ENCODE measurements at regions not wholly inside any gene's neighbourhood (a gene's known extent, or its start where the extent isn't known, plus 50 kb on each side); places are given as distances from the start of the nearest gene placed in this dataset.

DNA sequence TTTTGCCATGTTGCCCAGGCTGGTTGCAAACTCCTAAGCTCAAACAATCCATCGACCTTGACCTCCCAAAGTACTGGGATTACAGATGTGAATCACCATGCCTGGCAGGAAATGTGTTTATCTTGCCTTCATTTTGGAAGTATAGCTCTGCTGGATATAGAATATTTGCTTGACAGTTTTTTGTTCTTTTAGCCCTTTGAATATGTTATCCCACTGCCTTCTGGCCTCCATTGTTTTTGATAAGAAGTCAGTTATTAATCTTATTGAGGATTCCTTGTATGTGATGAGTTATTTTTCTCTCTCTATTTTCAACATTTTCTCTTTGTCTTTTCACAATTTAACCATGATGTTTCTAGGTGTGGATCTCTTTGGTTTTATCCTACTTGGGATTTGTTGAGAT lies 112.9 kb upstream of the RAB3GAP2 start:
- Histone ChIP-seq H3K4me3 (no peak overlapping the region), H3K27ac (no peak overlapping the region)

DNA sequence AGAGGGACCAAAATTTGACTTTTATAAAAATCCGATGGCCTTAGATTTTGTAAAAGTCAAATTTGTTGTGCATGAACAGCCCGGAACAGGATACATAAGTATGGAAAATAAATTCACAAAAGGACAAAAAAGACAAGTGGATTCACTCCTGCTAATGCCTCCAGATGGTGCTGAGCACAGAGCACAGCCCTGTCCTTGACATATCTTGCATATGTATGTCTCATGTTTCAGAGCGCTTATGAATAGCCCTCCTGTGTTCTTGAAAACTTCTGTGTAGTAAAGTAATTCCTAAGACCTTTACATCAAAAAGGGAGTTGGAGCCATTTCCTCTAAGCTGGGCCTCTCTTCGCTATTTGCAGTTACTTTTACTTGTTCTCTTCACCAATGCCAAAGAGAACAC lies 110.7 kb upstream of the RAB3GAP2 start:
- H3K4me3 ChIP-seq, result no peak overlapping the region
- no peaks in the 10 kb centered on the region for H4K20me1 ChIP-seq
- no peaks in the 10 kb centered on the region for H3K36me3 ChIP-seq
- H3K27ac ChIP-seq, result no peak overlapping the region
- H3K9me3 ChIP-seq, result peaks cover 5% of the 10 kb centered on the region; the same call in 1 of the 2 replicates
- TF ChIP-seq Cebpa-rat (IDR thresholded peaks at IDR 0.05), result no peak
- H3K9ac ChIP-seq, result no peak overlapping the region
- H3K27me3 ChIP-seq, result no peaks in the 10 kb centered on the region
- H3K4me1 ChIP-seq, result no peaks in the 10 kb centered on the region
- no peak overlapping the region for H3K4me2 ChIP-seq

More for the DNA sequence above, 112.9 kb upstream of the RAB3GAP2 start:
- Histone ChIP-seq H3K27me3 (no peaks in the 10 kb centered on the region), H3K36me3 (no peaks in the 10 kb centered on the region), H3K4me1 (no peaks in the 10 kb centered on the region), H3K4me2 (no peak overlapping the region), H3K9me3 (no peaks in the 10 kb centered on the region; the same call in 1 of the 2 replicates), H4K20me1 (no peaks in the 10 kb centered on the region), H3K9ac (no peak overlapping the region)
- no peak for TF ChIP-seq Cebpa-rat (IDR thresholded peaks at IDR 0.05)

DNA sequence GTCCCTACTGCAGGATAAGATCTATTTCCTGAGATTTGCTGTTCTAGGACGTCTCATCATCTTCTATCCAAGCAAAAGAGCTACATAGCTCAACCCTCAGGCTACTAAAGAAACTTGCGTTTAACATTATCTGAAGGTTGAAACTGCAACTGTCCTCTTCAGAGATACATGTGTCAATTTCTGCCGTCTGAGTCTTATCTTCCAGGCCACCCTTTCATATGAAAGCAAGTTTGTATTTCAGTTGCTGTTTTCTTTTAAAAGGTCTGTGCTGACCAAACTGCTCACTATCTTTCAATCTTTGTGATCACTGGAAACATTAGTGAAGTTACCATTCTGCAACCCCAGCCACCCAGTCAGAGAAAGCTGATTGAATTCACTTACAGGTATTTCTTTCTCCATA lies 108.6 kb upstream of the RAB3GAP2 start:
- Histone ChIP-seq H3K9ac (no peak overlapping the region), H3K4me1 (no peaks in the 10 kb centered on the region), H3K9me3 (peaks cover 5% of the 10 kb centered on the region; the same call in 1 of the 2 replicates), H3K4me2 (no peak overlapping the region), H4K20me1 (no peaks in the 10 kb centered on the region), H3K27me3 (no peaks in the 10 kb centered on the region), H3K4me3 (no peak overlapping the region), H3K27ac (no peak overlapping the region), H3K36me3 (no peaks in the 10 kb centered on the region)
- no peak for TF ChIP-seq Cebpa-rat (IDR thresholded peaks at IDR 0.05)

DNA sequence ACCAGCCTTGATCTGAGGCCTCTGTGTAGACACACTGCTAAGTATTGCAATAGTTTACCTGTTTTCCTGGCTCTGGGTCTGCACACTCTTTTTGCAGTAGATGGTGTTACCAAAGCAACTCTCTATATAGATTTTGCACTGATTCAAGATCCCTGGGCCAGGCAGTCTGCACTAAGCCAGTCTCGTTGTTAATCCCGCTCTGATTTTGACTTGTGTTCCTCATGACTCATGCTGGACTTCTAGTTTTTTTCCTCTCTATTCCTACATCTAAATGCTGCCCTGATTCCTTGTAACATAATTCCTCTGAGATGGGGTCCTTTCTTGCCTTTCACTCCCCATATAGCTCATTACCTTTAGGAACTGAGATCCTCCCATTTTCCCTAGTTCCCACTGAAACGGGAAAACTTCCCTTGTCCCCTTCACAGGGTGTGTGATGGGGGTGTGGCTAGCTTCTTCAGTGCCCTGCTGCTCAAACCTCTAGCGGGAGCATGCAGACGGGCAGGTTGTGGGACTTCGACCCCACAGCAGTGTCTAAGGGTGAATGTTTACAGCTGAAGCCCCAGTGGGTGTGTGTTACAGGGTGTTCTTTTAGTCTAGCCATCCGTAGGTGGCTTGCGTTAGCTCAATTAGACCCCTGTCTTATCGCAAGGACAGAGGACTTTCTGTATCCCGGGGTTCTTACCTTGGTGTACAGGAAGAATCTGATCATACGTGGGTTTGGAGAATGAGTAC lies 106.5 kb upstream of the RAB3GAP2 start:
- H3K4me2 ChIP-seq, result no peak overlapping the region

DNA sequence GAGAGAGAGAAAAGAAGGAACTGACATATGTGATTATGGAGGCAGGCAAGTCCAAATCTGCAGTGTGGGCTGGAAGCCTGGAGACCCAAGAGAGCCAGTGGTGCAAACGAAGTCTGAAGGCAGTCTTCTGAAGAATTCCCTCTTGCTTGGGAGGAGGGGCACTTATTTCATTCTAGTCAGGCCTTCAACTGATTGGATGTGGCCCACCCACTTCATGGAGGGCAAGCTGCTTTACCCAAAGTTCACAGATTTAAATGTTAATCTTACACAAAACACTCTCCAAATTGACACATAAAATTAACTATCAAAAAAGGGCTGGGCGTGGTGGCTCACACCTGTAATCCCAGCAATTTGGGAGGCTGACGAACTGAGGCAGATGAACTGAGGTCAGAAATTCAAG lies 103.5 kb upstream of the RAB3GAP2 start:
- Histone ChIP-seq H3K4me3 (no peak overlapping the region), H3K9me3 (peaks cover 5% of the 10 kb centered on the region; the same call in 1 of the 2 replicates), H3K27me3 (no peaks in the 10 kb centered on the region), H3K4me1 (no peaks in the 10 kb centered on the region), H3K9ac (no peak overlapping the region), H3K4me2 (no peak overlapping the region), H3K27ac (no peak overlapping the region), H3K36me3 (no peaks in the 10 kb centered on the region), H4K20me1 (no peaks in the 10 kb centered on the region)
- no peak for TF ChIP-seq Cebpa-rat (IDR thresholded peaks at IDR 0.05)

More for the DNA sequence above, 106.5 kb upstream of the RAB3GAP2 start:
- TF ChIP-seq Cebpa-rat (IDR thresholded peaks at IDR 0.05), result no peak
- Histone ChIP-seq H4K20me1 (no peaks in the 10 kb centered on the region), H3K36me3 (no peaks in the 10 kb centered on the region), H3K27ac (no peak overlapping the region), H3K4me3 (no peak overlapping the region), H3K4me1 (no peaks in the 10 kb centered on the region), H3K27me3 (no peaks in the 10 kb centered on the region), H3K9me3 (peaks cover 5% of the 10 kb centered on the region; the same call in 1 of the 2 replicates), H3K9ac (no peak overlapping the region)

DNA sequence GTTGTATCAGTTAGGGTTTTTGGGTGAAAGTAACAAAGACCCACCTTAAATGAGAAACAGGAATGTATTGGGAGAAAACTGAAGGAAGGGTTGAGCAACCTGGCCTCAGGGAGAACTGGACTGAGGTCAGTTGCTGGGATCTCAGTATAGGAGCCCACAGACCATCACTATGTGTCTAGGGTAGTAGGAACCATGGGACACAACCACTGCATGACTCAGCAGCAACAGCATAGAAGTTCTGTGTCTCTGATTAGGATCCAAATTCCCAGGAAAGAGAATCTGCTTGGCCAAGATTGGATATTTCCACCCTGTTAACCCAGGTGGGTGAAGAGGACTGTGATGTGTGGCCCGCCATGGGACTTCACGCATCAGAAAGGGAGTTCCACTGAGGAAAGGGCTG lies 102.2 kb upstream of the RAB3GAP2 start:
- H3K27ac ChIP-seq, result no peak overlapping the region
- no peaks in the 10 kb centered on the region for H3K36me3 ChIP-seq
- no peak overlapping the region for H3K4me2 ChIP-seq
- no peaks in the 10 kb centered on the region for H3K4me1 ChIP-seq
- H3K27me3 ChIP-seq, result no peaks in the 10 kb centered on the region
- H3K9ac ChIP-seq, result no peak overlapping the region
- no peak overlapping the region for H3K4me3 ChIP-seq
- no peaks in the 10 kb centered on the region for H4K20me1 ChIP-seq
- TF ChIP-seq Cebpa-rat (IDR thresholded peaks at IDR 0.05), result no peak
- H3K9me3 ChIP-seq, result no peaks in the 10 kb centered on the region

DNA sequence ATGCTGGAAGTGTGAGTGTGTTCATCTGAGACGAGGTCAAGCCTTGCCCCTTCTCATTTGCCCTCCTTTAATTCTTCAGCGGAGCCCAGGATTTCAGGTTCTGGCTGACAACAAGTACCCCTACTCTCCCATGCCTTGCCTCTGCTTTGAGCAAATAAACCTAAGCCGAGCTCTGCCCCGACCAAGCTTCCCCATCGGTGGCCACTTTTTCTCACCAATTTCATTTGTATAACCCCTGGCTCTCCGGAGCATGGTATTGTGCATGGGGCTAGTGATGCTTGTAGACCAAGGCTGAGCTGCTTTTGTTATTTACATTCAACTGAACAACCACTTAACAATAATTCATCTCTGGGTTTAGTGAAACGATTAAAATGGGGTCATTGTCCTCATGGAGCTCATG lies 100.2 kb upstream of the RAB3GAP2 start:
- Histone ChIP-seq H3K27me3 (no peaks in the 10 kb centered on the region), H3K36me3 (no peaks in the 10 kb centered on the region), H4K20me1 (no peaks in the 10 kb centered on the region), H3K27ac (no peak overlapping the region), H3K9ac (no peak overlapping the region), H3K4me1 (no peaks in the 10 kb centered on the region), H3K4me3 (no peak overlapping the region), H3K4me2 (no peak overlapping the region), H3K9me3 (no peaks in the 10 kb centered on the region)
- TF ChIP-seq Cebpa-rat (IDR thresholded peaks at IDR 0.05), result no peak

DNA sequence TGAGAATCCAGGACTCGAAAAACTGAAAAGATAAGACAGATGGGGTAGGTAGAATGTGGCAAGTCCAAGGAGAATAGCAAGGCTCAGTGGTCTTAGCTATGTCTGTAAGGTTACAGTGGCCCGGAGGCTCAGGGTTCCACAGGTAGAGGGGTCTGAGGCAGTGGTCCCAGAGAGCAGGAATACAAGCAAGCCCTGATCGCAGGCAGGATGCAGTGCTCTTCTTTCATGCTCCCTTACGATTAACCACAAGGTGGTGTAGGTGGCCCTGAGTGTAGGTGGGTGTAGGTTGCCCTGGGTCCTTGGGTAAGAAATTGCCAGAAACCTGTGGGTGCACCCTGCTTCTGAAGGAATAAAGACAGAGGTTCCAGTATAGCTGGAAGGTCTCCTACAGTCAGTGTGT lies 99.1 kb upstream of the RAB3GAP2 start:
- Histone ChIP-seq H4K20me1 (no peaks in the 10 kb centered on the region), H3K4me3 (no peak overlapping the region), H3K27me3 (no peaks in the 10 kb centered on the region), H3K9ac (no peak overlapping the region), H3K9me3 (no peaks in the 10 kb centered on the region; the same call in 1 of the 2 replicates), H3K27ac (no peak overlapping the region), H3K36me3 (no peaks in the 10 kb centered on the region), H3K4me1 (no peaks in the 10 kb centered on the region), H3K4me2 (no peak overlapping the region)
- TF ChIP-seq Cebpa-rat (IDR thresholded peaks at IDR 0.05), result no peak

DNA sequence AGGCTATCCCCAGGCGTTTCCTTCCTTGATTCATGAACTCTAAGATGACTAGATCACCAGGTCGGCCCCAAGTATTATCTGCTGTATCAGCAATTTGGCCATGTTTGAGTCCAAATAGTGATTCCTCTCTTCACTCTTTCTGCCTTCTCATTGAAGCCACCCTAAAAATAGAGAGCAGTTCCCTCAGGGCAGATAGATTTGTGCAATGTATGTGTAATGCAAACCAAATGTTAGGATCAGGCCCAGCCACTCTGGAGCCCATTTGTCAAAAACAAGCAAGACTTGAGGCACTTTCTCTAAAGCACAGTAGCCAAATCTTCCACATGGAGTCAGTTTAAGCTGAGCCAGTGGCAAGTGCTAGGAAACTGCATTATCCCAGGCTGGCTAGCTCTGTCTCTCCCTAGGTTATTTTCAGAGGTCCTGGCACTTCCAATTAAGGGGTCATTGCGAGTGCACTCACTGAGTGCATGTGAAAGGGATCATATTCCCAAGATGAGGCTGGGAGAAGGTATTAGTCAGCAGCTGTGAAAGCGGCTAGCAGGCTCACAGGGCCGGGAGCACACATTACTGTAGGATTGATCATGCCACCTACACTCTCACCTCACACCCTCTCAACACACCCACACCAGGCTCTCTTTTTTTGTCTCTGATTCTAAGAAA lies 97.9 kb upstream of the RAB3GAP2 start:
- no peaks in the 10 kb centered on the region for H3K27me3 ChIP-seq
- H3K4me3 ChIP-seq, result no peak overlapping the region
- TF ChIP-seq Cebpa-rat (IDR thresholded peaks at IDR 0.05), result no peak
- H3K9ac ChIP-seq, result no peak overlapping the region
- H3K4me2 ChIP-seq, result no peak overlapping the region
- no peaks in the 10 kb centered on the region for H3K4me1 ChIP-seq
- no peaks in the 10 kb centered on the region for H4K20me1 ChIP-seq
- no peak overlapping the region for H3K27ac ChIP-seq
- H3K9me3 ChIP-seq, result no peaks in the 10 kb centered on the region; the same call in 1 of the 2 replicates
- H3K36me3 ChIP-seq, result no peaks in the 10 kb centered on the region

DNA sequence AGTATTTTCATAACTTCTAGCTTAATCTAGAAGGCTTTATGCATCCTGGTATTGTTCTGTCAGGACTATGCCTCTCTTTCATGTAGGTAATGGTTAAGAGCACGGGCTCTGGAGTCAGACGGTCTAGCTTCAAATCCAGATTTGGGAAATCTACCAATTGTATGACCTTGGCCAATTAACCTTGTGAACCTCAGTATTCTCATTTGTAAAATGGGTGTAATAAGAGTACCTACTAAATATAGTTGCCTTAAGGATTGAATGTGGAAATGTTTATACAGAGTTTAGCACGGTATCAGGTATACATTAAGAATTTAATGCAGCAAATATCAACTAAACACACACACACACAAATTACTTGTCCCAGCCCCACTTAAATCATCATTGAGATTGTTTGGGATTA lies 97.3 kb upstream of the RAB3GAP2 start:
- TF ChIP-seq Cebpa-rat (IDR thresholded peaks at IDR 0.05), result no peak
- Histone ChIP-seq H3K27me3 (no peaks in the 10 kb centered on the region), H3K4me3 (no peak overlapping the region), H4K20me1 (no peaks in the 10 kb centered on the region), H3K36me3 (no peaks in the 10 kb centered on the region), H3K27ac (no peak overlapping the region), H3K9ac (no peak overlapping the region), H3K9me3 (no peaks in the 10 kb centered on the region; the same call in 1 of the 2 replicates), H3K4me2 (no peak overlapping the region), H3K4me1 (no peaks in the 10 kb centered on the region)

Measured in BLaER1 (cell line).